22Rv1 (cell line): ENCODE measurements at regions not wholly inside any gene's neighbourhood (a gene's known extent, or its start where the extent isn't known, plus 50 kb on each side); places are given as distances from the start of the nearest gene placed in this dataset.
"Not testable (repeated sequence)": the region's sequence is repeated elsewhere in the genome, so short reads cannot be mapped to it uniquely, and the experiment has no call there.

ENCODE experiments used
- CTCF ChIP-seq: fragments of 450-650 bp; IDR thresholded peaks from 2 replicates; pipeline ENCODE4 v1.5.1; 2017; ENCODE audit warnings: mild to moderate bottlenecking
- ZFX ChIP-seq: fragments of 450-650 bp; IDR thresholded peaks from 2 replicates; pipeline ENCODE4 v1.6.1; 2017; ENCODE audit warnings: antibody characterized with exemption, borderline replicate concordance

GRCh38 chr16:33631713-33632112, 172.3 kb downstream of the TP53TG3F start:
- TF ChIP-seq CTCF, ZFX: not testable (repeated sequence)
